HG02571 (cell line): ENCODE measurements at regions not wholly inside any gene's neighbourhood (a gene's known extent, or its start where the extent isn't known, plus 50 kb on each side); places are given as distances from the start of the nearest gene placed in this dataset.
"Not testable (repeated sequence)": the region's sequence is repeated elsewhere in the genome, so short reads cannot be mapped to it uniquely, and the experiment has no call there.

ENCODE experiments used
- ATAC-seq: cut with Tn5 transposase; IDR thresholded peaks from one replicate; pipeline ENCODE4 v1.9.1; 2021; ENCODE audit warnings: mild to moderate bottlenecking, moderate library complexity; ENCODE audit not compliant: unreplicated experiment

- ATAC-seq, result no peak
Measured at GRCh38 chr5:87129046-87129445, 138.6 kb upstream of the RASA1 start.

- ATAC-seq, result no peak
Measured at GRCh38 chr5:87132696-87133095, 135.0 kb upstream of the RASA1 start.

- ATAC-seq, result not testable (repeated sequence)
Measured at GRCh38 chr5:87134513-87134912, 133.2 kb upstream of the RASA1 start.

GRCh38 chr5:87136096-87136495 is 131.6 kb upstream of the RASA1 start:
- ATAC-seq, result no peak

- ATAC-seq, result no peak
Measured at GRCh38 chr5:87136733-87137132, 130.9 kb upstream of the RASA1 start.

- no peak for ATAC-seq
Measured at GRCh38 chr5:87137283-87137682, 130.4 kb upstream of the RASA1 start.

GRCh38 chr5:87138091-87138805 is 129.4 kb upstream of the RASA1 start:
- ATAC-seq, result no peak

GRCh38 chr5:87139795-87140194 is 127.9 kb upstream of the RASA1 start:
- ATAC-seq, result no peak

GRCh38 chr5:87141544-87141943 is 126.1 kb upstream of the RASA1 start:
- ATAC-seq, result no peak

- not testable (repeated sequence) for ATAC-seq
Measured at GRCh38 chr5:87145853-87146252, 121.8 kb upstream of the RASA1 start.

- ATAC-seq, result no peak
Measured at GRCh38 chr5:87147441-87147840, 120.2 kb upstream of the RASA1 start.

GRCh38 chr5:87150630-87151029 is 117.1 kb upstream of the RASA1 start:
- ATAC-seq, result no peak

GRCh38 chr5:87151547-87151946 is 116.1 kb upstream of the RASA1 start:
- no peak for ATAC-seq

GRCh38 chr5:87152886-87153285 is 114.8 kb upstream of the RASA1 start:
- no peak for ATAC-seq

- ATAC-seq, result no peak
Measured at GRCh38 chr5:87154191-87154590, 113.5 kb upstream of the RASA1 start.

- ATAC-seq, result no peak
Measured at GRCh38 chr5:87155106-87155505, 112.6 kb upstream of the RASA1 start.

- ATAC-seq, result no peak
Measured at GRCh38 chr5:87156631-87157030, 111.1 kb upstream of the RASA1 start.

- ATAC-seq, result no peak
Measured at GRCh38 chr5:87164409-87164808, 103.3 kb upstream of the RASA1 start.

- no peak for ATAC-seq
Measured at GRCh38 chr5:87169300-87169991, 98.2 kb upstream of the RASA1 start.

- no peak for ATAC-seq
Measured at GRCh38 chr5:87170799-87171198, 96.9 kb upstream of the RASA1 start.

- no peak for ATAC-seq
Measured at GRCh38 chr5:87182649-87183048, 85.0 kb upstream of the RASA1 start.

GRCh38 chr5:87183896-87184295 is 83.8 kb upstream of the RASA1 start:
- no peak for ATAC-seq

GRCh38 chr5:87184605-87185004 is 83.1 kb upstream of the RASA1 start:
- ATAC-seq, result no peak
